ENCODE measurements at regions not wholly inside any gene's neighbourhood (a gene's known extent, or its start where the extent isn't known, plus 50 kb on each side); places are given as distances from the start of the nearest gene placed in this dataset.

DNA sequence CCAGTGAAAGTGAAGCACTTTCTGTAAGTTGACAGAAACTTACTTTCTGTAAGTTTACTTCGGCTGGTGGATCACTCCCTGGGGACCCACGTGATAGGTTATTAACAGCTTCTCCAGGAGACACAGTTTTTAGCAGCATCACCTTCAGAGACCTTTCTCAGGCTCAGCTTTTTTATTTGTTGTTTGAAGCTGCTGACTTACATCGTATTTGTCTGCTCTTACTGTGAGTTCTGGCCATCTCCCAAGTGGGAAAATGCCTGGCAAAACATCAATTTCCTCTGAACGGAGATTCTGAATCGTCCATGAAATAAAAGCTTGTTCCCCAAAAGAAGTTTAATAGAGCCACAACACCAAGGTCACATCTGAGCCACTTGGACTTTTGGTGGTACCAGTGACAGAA, 178.7 kb upstream of the PODXL start:
- H3K9me3 ChIP-seq (ENCODE audit: insufficient read depth, low read depth, low read length) = no peaks in the 10 kb centered on the region
- no peak overlapping the region for H3K4me2 ChIP-seq (ENCODE audit: low read depth, low read length, poor library complexity, severe bottlenecking)
- no peaks in the 10 kb centered on the region for H4K20me1 ChIP-seq (ENCODE audit: insufficient read depth, low read length, poor library complexity, severe bottlenecking)
- no peaks in the 10 kb centered on the region for H3K4me1 ChIP-seq (ENCODE audit: insufficient read depth, low read length, poor library complexity, severe bottlenecking)
- H3K9me2 ChIP-seq (replicated peaks; ENCODE audit: low read depth, low read length) = no peaks in the 10 kb centered on the region
- H3F3A ChIP-seq (ENCODE audit: low read depth) = no peaks in the 10 kb centered on the region
- TF ChIP-seq, protein P1, sequence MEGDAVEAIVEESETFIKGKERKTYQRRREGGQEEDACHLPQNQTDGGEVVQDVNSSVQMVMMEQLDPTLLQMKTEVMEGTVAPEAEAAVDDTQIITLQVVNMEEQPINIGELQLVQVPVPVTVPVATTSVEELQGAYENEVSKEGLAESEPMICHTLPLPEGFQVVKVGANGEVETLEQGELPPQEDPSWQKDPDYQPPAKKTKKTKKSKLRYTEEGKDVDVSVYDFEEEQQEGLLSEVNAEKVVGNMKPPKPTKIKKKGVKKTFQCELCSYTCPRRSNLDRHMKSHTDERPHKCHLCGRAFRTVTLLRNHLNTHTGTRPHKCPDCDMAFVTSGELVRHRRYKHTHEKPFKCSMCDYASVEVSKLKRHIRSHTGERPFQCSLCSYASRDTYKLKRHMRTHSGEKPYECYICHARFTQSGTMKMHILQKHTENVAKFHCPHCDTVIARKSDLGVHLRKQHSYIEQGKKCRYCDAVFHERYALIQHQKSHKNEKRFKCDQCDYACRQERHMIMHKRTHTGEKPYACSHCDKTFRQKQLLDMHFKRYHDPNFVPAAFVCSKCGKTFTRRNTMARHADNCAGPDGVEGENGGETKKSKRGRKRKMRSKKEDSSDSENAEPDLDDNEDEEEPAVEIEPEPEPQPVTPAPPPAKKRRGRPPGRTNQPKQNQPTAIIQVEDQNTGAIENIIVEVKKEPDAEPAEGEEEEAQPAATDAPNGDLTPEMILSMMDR (conservative IDR thresholded peaks at IDR 0.05; ENCODE audit: low read length) = no peak
- TF ChIP-seq EZH2phosphoT487 (IDR thresholded peaks at IDR 0.05; ENCODE audit: borderline replicate concordance) = no peak
- H2AFZ ChIP-seq (ENCODE audit: low read length) = no peak overlapping the region
- no peaks in the 10 kb centered on the region for H3K79me2 ChIP-seq (ENCODE audit: insufficient read depth, low read length)
- no peaks in the 10 kb centered on the region for H3K36me3 ChIP-seq (ENCODE audit: insufficient read depth, low read length)
- H3K27me3 ChIP-seq (ENCODE audit: insufficient read depth, low read length, poor library complexity, severe bottlenecking) = no peaks in the 10 kb centered on the region
- no peak overlapping the region for H3K4me3 ChIP-seq (ENCODE audit: low read length, poor library complexity, severe bottlenecking)
- H3K9ac ChIP-seq (ENCODE audit: low read depth, low read length, poor library complexity, severe bottlenecking) = no peak overlapping the region

- no peak overlapping the region for H3K4me2 ChIP-seq (ENCODE audit: low read depth, low read length, poor library complexity, severe bottlenecking)
- H3K27me3 ChIP-seq (ENCODE audit: insufficient read depth, low read length, poor library complexity, severe bottlenecking) = no peaks in the 10 kb centered on the region
These were observed 177.2 kb upstream of the PODXL start for GRCh38 chr7:131733604-131734003.

DNA sequence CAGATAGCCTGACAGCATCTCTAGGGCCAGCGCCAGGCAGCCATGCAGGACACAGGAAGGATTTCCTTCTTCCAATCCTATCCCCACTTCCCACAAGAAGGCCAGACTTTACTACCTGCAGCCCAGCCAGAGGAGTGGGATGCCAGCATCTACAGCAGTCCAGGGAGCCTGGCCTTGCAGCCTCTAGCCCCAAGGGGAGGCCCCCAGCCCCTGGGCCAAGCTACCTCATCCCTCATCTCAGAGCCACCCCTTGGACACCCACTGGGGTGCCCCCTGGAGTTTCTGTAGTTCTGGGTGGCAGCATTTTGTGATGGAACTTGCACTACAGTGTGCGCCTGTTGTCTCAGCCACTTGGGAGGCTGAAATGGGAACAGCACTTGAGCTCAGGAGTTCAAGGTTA, 170.8 kb upstream of the PODXL start:
- Histone ChIP-seq H3K79me2 (ENCODE audit: insufficient read depth, low read length) (no peaks in the 10 kb centered on the region), H3K9me2 (replicated peaks; ENCODE audit: low read depth, low read length) (no peaks in the 10 kb centered on the region), H3K9me3 (ENCODE audit: insufficient read depth, low read depth, low read length) (no peaks in the 10 kb centered on the region; the same call in 1 of the 2 replicates), H4K20me1 (ENCODE audit: insufficient read depth, low read length, poor library complexity, severe bottlenecking) (no peaks in the 10 kb centered on the region), H3K4me1 (ENCODE audit: insufficient read depth, low read length, poor library complexity, severe bottlenecking) (no peaks in the 10 kb centered on the region), H3K4me2 (ENCODE audit: low read depth, low read length, poor library complexity, severe bottlenecking) (no peak overlapping the region), H3K36me3 (ENCODE audit: insufficient read depth, low read length) (no peaks in the 10 kb centered on the region), H3K27me3 (ENCODE audit: insufficient read depth, low read length, poor library complexity, severe bottlenecking) (no peaks in the 10 kb centered on the region), H3F3A (ENCODE audit: low read depth) (no peaks in the 10 kb centered on the region), H3K9ac (ENCODE audit: low read depth, low read length, poor library complexity, severe bottlenecking) (no peak overlapping the region), H2AFZ (ENCODE audit: low read length) (no peak overlapping the region), H3K4me3 (ENCODE audit: low read length, poor library complexity, severe bottlenecking) (no peak overlapping the region)
- TF ChIP-seq EZH2phosphoT487 (IDR thresholded peaks at IDR 0.05; ENCODE audit: borderline replicate concordance) = no peak
- TF ChIP-seq, protein P1 (conservative IDR thresholded peaks at IDR 0.05; ENCODE audit: low read length) = no peak

More at GRCh38 chr7:131733604-131734003, 177.2 kb upstream of the PODXL start:
- H3K9ac ChIP-seq (ENCODE audit: low read depth, low read length, poor library complexity, severe bottlenecking) = no peak overlapping the region
- no peak overlapping the region for H2AFZ ChIP-seq (ENCODE audit: low read length)
- H3K36me3 ChIP-seq (ENCODE audit: insufficient read depth, low read length) = no peaks in the 10 kb centered on the region
- no peaks in the 10 kb centered on the region for H4K20me1 ChIP-seq (ENCODE audit: insufficient read depth, low read length, poor library complexity, severe bottlenecking)
- no peaks in the 10 kb centered on the region for H3K4me1 ChIP-seq (ENCODE audit: insufficient read depth, low read length, poor library complexity, severe bottlenecking)
- no peaks in the 10 kb centered on the region; the same call in 1 of the 2 replicates for H3K9me3 ChIP-seq (ENCODE audit: insufficient read depth, low read depth, low read length)
- H3F3A ChIP-seq (ENCODE audit: low read depth) = no peaks in the 10 kb centered on the region
- TF ChIP-seq, protein P1 (conservative IDR thresholded peaks at IDR 0.05; ENCODE audit: low read length) = no peak
- no peak for TF ChIP-seq EZH2phosphoT487 (IDR thresholded peaks at IDR 0.05; ENCODE audit: borderline replicate concordance)
- no peak overlapping the region for H3K4me3 ChIP-seq (ENCODE audit: low read length, poor library complexity, severe bottlenecking)
- H3K9me2 ChIP-seq (replicated peaks; ENCODE audit: low read depth, low read length) = no peaks in the 10 kb centered on the region
- H3K79me2 ChIP-seq (ENCODE audit: insufficient read depth, low read length) = no peaks in the 10 kb centered on the region
